SK-N-SH (cell line): ENCODE measurements at regions not wholly inside any gene's neighbourhood (a gene's known extent, or its start where the extent isn't known, plus 50 kb on each side); places are given as distances from the start of the nearest gene placed in this dataset.

ENCODE experiments used
- CTCF ChIP-seq: fragments of 200-600 bp; sonication (generic); IDR thresholded peaks from 2 replicates; pipeline ENCODE4 v1.6.1; 2017; ENCODE audit warnings: antibody characterized with exemption, mild to moderate bottlenecking, moderate library complexity
- GABPA ChIP-seq: IDR thresholded peaks from 2 replicates; pipeline ENCODE4 v1.4.0; 2012; ENCODE audit warnings: low read depth, mild to moderate bottlenecking
- POLR2AphosphoS5 ChIP-seq: IDR thresholded peaks from 2 replicates; pipeline ENCODE4 v1.6.1; 2012; ENCODE audit warnings: low read depth, low read length
- RFX5 ChIP-seq: IDR thresholded peaks from 2 replicates; pipeline ENCODE4 v1.6.1; 2012; ENCODE audit warnings: mild to moderate bottlenecking, improper control_type of control experiment, low read length
- TAF1 ChIP-seq: IDR thresholded peaks from 2 replicates; pipeline ENCODE4 v1.6.1; 2012; ENCODE audit warnings: low read depth, mild to moderate bottlenecking, low read length, moderate library complexity, borderline replicate concordance

GRCh38 chr2:100207411-100207885 is 65.1 kb upstream of the AFF3 start:
- TF ChIP-seq CTCF (no peak), GABPA (no peak), TAF1 (no peak), POLR2AphosphoS5 (no peak), RFX5 (no peak)
